ENCODE measurements at regions not wholly inside any gene's neighbourhood (a gene's known extent, or its start where the extent isn't known, plus 50 kb on each side); places are given as distances from the start of the nearest gene placed in this dataset.

DNA sequence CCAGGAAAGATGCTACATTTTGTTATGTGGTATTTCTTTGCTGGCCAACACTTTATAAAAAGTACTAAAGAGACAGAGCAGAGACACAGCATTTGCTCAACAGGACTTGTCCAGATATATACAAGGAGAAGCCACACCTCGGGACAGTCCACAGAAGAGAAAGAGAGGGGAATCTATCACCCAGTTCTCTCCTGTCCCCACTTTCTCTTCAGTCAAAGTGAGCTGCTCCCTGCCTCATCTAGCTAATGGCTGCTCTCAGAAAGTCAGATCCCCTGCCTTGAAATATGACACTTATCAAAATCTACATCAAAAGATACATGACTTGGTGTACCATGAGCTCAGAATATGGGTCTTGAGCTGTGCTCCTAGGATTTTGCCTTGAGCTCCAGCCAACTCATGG lies 86.7 kb upstream of the SPDL1 start:
- Mint-ChIP-seq H3K27ac (no peak overlapping the region), H3K4me1 (no peaks in the 10 kb centered on the region), H3K9me3 (no peaks in the 10 kb centered on the region), H3K27me3 (ENCODE audit: low read depth in 2 of 2) (peaks cover 6 to 27% of the 10 kb centered on the region in 2 donors), H3K4me3 (no peak overlapping the region), H3K36me3 (no peaks in the 10 kb centered on the region)
- no peak for DNase-seq
- Histone ChIP-seq H3K27ac (ENCODE audit: low read length) (no peak overlapping the region), H3K9me3 (ENCODE audit: control insufficient read depth, insufficient read depth, low read length) (no peaks in the 10 kb centered on the region), H3K4me3 (ENCODE audit: low read length) (no peak overlapping the region), H3K27me3 (ENCODE audit: control insufficient read depth, insufficient read depth, low read length) (no peaks in the 10 kb centered on the region), H3K4me1 (ENCODE audit: control insufficient read depth, insufficient read depth, low read length) (no peaks in the 10 kb centered on the region), H3K36me3 (ENCODE audit: control insufficient read depth, insufficient read depth, low read length) (no peaks in the 10 kb centered on the region)
- intact Hi-C loops (cut with micrococcal nuclease), result no loop called here
- TF ChIP-seq, protein P1, sequence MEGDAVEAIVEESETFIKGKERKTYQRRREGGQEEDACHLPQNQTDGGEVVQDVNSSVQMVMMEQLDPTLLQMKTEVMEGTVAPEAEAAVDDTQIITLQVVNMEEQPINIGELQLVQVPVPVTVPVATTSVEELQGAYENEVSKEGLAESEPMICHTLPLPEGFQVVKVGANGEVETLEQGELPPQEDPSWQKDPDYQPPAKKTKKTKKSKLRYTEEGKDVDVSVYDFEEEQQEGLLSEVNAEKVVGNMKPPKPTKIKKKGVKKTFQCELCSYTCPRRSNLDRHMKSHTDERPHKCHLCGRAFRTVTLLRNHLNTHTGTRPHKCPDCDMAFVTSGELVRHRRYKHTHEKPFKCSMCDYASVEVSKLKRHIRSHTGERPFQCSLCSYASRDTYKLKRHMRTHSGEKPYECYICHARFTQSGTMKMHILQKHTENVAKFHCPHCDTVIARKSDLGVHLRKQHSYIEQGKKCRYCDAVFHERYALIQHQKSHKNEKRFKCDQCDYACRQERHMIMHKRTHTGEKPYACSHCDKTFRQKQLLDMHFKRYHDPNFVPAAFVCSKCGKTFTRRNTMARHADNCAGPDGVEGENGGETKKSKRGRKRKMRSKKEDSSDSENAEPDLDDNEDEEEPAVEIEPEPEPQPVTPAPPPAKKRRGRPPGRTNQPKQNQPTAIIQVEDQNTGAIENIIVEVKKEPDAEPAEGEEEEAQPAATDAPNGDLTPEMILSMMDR (IDR thresholded peaks at IDR 0.05), result no peak
- 87% methylated on average over 1 of the region's 1 CpG for WGBS (ENCODE audit: insufficient coverage)
- no peak for ATAC-seq

DNA sequence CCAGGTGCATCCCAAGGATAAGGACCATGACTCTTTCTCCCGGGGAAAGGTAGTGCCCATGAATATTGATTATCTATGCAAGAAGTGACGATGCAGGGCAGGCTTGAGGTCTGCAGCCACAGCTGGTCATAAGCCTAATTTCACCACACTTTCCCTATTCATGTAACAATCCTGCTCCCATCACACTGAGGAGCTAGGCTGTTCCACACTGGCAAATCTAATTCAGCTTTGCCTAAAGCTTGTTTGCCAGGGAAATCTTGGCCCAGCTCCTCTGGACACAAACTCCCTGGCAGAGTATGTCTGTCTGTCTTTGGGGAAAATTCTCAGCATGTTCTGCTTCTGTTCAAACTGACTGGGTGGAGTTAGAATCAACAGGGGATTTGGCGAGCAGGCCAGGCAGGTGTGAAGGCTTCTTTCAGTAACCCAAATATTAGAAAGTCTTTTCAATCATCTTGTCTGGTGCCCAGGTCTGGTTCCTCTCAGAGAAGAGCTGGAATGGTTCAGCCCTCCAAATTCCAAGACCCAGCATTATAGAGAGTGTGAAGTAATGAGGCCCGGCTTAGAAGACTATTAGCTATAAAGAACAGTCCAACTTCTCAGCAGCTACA lies 88.5 kb upstream of the SPDL1 start:
- 86% methylated on average over 3 of the region's 4 CpGs for WGBS (ENCODE audit: insufficient coverage)
- H3K27me3 Mint-ChIP-seq (ENCODE audit: low read depth in 2 of 2), result peaks cover 8 to 33% of the 10 kb centered on the region in 2 donors
- H3K4me3 ChIP-seq (ENCODE audit: low read length), result no peak overlapping the region
- DNase-seq (no peak), ATAC-seq (no peak)
- intact Hi-C loops (cut with micrococcal nuclease), result no loop called here
- TF ChIP-seq, protein P1 (IDR thresholded peaks at IDR 0.05), result no peak
- H3K36me3 Mint-ChIP-seq, result no peaks in the 10 kb centered on the region
- H3K9me3 ChIP-seq (ENCODE audit: control insufficient read depth, insufficient read depth, low read length), result no peaks in the 10 kb centered on the region
- no peak overlapping the region for H3K4me3 Mint-ChIP-seq
- H3K27ac ChIP-seq (ENCODE audit: low read length), result no peak overlapping the region
- no peaks in the 10 kb centered on the region for H3K27me3 ChIP-seq (ENCODE audit: control insufficient read depth, insufficient read depth, low read length)
- H3K4me1 Mint-ChIP-seq, result no peaks in the 10 kb centered on the region
- H3K36me3 ChIP-seq (ENCODE audit: control insufficient read depth, insufficient read depth, low read length), result no peaks in the 10 kb centered on the region
- H3K4me1 ChIP-seq (ENCODE audit: control insufficient read depth, insufficient read depth, low read length), result no peaks in the 10 kb centered on the region
- no peak overlapping the region for H3K27ac Mint-ChIP-seq
- peaks cover 0 to 2% of the 10 kb centered on the region in 2 donors for H3K9me3 Mint-ChIP-seq

GRCh38 chr5:169494383-169494935 lies 89.1 kb upstream of the SPDL1 start:
- H3K4me3 Mint-ChIP-seq, result no peak overlapping the region
- peaks cover 0 to 2% of the 10 kb centered on the region in 2 donors for H3K9me3 Mint-ChIP-seq
- TF ChIP-seq, protein P1 (IDR thresholded peaks at IDR 0.05), result no peak
- no peak overlapping the region for H3K4me3 ChIP-seq (ENCODE audit: low read length)
- no peaks in the 10 kb centered on the region for H3K36me3 Mint-ChIP-seq
- H3K27ac Mint-ChIP-seq, result no peak overlapping the region
- H3K9me3 ChIP-seq (ENCODE audit: control insufficient read depth, insufficient read depth, low read length), result no peaks in the 10 kb centered on the region
- ATAC-seq (no peak), DNase-seq (no peak)
- H3K4me1 ChIP-seq (ENCODE audit: control insufficient read depth, insufficient read depth, low read length), result no peaks in the 10 kb centered on the region
- H3K36me3 ChIP-seq (ENCODE audit: control insufficient read depth, insufficient read depth, low read length), result no peaks in the 10 kb centered on the region
- H3K4me1 Mint-ChIP-seq, result no peaks in the 10 kb centered on the region
- WGBS (ENCODE audit: insufficient coverage), result 21% methylated on average over 2 of the region's 2 CpGs
- no peaks in the 10 kb centered on the region for H3K27me3 ChIP-seq (ENCODE audit: control insufficient read depth, insufficient read depth, low read length)
- H3K27ac ChIP-seq (ENCODE audit: low read length), result no peak overlapping the region
- peaks cover 8 to 33% of the 10 kb centered on the region in 2 donors for H3K27me3 Mint-ChIP-seq (ENCODE audit: low read depth in 2 of 2)
- intact Hi-C loops (cut with micrococcal nuclease), result no loop called here

GRCh38 chr5:169474226-169474625 lies 109.3 kb upstream of the SPDL1 start:
- no peak for DNase-seq
- H3K4me3 ChIP-seq (ENCODE audit: low read length), result no peak overlapping the region
- no peak overlapping the region for H3K4me3 Mint-ChIP-seq
- H3K4me1 Mint-ChIP-seq, result no peaks in the 10 kb centered on the region
- intact Hi-C loops (cut with micrococcal nuclease), result no loop called here
- H3K27me3 ChIP-seq (ENCODE audit: control insufficient read depth, insufficient read depth, low read length), result peaks cover under 1% of the 10 kb centered on the region
- 72% methylated on average over 3 of the region's 3 CpGs for WGBS (ENCODE audit: insufficient coverage)
- no peaks in the 10 kb centered on the region for H3K9me3 Mint-ChIP-seq
- TF ChIP-seq, protein P1 (IDR thresholded peaks at IDR 0.05), result no peak
- no peaks in the 10 kb centered on the region for H3K4me1 ChIP-seq (ENCODE audit: control insufficient read depth, insufficient read depth, low read length)
- H3K36me3 Mint-ChIP-seq, result no peaks in the 10 kb centered on the region
- peaks cover 5 to 7% of the 10 kb centered on the region in 2 donors for H3K27me3 Mint-ChIP-seq (ENCODE audit: low read depth in 2 of 2)
- H3K27ac ChIP-seq (ENCODE audit: low read length), result no peak overlapping the region
- H3K36me3 ChIP-seq (ENCODE audit: control insufficient read depth, insufficient read depth, low read length), result no peaks in the 10 kb centered on the region
- H3K27ac Mint-ChIP-seq, result no peak overlapping the region
- no peak for ATAC-seq
- H3K9me3 ChIP-seq (ENCODE audit: control insufficient read depth, insufficient read depth, low read length), result no peaks in the 10 kb centered on the region

Data from natural killer cell (primary cell).